ENCODE measurements at regions not wholly inside any gene's neighbourhood (a gene's known extent, or its start where the extent isn't known, plus 50 kb on each side); places are given as distances from the start of the nearest gene placed in this dataset.
"Not testable (repeated sequence)": the region's sequence is repeated elsewhere in the genome, so short reads cannot be mapped to it uniquely, and the experiment has no call there.

DNA sequence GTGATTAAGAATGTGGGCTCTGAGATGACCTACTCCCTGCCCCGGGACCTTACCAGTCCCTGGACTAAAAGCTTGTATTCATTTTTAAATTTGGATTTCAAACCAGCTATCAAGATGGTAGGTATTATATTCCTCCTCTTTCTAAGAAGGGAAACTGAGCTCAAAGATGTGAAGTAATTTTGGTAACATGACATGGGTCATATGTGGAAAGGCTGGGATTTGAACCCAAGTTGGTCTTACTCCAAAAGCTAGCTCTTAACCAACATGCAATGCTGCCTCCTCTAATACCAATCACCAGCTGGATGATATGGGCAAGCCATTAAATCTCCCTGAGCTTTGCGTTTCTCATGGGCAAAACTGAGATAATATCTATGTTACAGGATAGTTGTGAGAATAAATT is 166.4 kb upstream of the SLC38A2 start:
- DNase-seq, result no peak

DNA sequence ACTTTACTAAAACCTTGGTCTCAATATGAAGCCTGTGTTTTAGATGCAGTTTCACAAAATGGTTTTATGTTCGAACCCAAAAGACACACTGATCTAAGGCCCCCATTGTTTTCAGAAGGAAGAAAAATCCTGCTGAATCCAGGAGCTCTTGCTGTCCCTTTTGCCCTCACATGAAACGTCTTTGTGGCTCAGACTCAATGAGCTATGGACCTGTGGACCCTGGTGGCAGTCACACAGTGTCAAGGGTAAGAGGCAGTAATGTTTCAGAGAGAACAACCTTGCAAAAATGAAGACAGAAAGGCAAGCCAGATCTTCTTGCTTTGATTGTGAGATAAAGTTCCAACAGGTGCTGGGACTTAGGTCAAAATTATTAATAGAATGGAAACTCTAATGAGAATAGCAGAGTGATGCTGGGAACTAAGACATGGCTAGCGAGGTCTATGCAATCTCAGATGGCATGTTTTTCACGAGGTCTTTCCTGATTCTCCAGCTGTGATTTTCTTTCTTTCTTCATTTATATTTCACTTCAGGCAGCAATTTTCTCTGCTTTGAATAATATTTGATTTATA is 164.9 kb upstream of the SLC38A2 start:
- no peak for DNase-seq

DNA sequence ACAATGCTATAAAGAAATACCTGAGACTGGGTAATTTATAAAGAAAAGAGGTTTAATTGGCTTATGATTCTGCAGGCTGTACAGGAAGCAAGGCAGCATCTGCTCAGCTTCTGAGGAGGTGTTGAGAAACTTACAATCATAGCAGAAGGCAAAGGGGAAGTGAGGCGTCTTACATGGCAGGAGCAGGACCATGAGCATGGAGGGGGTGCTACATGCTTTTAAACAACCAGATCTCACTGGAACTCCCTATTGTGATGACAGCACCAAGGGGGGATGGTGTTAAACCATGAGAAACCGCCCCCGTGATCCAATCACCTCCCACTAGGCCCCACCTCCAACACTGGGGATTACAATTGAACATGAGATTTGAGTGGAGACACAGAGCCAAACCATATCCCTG is 163.7 kb upstream of the SLC38A2 start:
- not testable (repeated sequence) for DNase-seq

DNA sequence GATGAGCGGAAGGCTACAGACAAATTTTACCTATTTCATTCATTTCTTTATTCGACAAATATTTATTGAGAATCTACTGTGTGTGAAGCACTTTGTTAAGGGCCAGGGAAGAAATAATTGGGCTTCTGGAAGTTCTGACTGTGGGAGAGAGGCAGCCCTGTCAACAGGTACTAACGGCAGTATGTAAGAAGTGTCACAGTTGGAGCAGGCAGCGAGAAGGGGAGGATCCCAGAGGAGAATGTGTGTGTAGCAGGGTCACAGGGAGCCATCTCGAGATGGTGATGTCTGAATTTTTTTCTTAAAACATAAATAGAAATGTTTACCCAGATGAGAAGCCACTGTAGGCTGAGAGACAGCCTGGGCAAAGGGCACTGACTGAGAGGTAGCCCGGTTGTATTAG is 163.3 kb upstream of the SLC38A2 start:
- DNase-seq, result no peak

DNA sequence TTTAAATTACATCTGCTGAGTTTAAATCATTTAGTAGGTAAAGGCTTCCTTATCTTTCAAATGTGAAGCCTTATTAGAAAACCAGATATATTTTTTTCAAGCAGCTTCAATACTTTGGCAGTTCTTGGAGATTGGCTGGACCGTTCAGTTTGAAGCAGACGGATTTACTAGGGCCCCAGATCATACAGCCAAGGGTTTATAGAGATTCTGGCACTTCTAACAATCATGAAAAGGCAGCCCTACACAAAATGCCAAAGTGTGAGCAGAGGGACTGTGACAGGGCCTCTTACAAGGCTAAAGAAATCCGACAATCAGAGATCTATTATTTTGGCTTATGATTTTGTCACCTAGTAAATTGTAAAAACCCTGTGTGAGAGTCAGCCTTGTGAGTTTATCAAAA is 162.8 kb upstream of the SLC38A2 start:
- no peak for DNase-seq

DNA sequence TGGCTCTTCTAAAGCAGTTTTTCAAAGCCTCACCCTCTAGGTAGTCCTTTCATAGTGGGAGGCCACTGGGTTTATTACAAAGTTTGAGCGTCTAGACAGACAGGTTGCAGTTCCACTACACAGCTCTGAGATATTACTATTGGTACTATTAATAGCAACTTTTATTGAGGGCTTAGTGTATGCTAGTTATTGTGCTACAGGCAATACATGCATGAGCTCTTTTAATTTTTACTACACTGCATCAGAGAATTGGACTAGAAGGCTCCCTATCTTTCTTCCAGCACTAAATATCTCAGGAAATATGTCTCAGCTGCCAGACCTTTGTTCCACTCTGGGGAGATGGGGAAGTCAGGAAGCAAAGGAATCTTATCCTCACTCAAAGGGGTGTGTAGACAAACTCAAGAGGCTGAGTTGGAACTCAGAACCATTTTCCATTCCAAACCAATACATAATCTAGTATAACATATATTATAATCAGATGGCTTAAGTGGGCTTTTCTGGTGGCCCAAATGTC is 161.8 kb upstream of the SLC38A2 start:
- no peak for DNase-seq

DNA sequence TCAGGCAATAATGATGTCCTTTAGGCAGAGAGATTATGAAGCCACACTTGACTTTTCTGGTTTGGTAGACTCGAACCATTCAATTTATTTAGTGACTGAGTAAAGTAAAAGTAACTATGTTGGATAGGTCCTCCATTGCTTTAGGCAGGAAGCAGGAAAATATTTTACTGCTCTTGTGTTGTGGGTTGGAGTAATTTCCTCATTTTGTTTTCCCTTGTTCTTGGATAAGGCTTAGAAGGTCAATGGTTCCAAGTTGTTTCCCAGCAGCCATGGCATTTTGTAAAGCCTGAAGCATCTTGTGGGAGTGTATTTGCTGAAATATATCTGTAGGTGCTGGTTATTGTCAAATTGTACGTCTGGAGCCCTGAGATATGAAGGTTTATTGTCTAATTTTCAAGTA is 161.2 kb upstream of the SLC38A2 start:
- DNase-seq, result no peak

DNA sequence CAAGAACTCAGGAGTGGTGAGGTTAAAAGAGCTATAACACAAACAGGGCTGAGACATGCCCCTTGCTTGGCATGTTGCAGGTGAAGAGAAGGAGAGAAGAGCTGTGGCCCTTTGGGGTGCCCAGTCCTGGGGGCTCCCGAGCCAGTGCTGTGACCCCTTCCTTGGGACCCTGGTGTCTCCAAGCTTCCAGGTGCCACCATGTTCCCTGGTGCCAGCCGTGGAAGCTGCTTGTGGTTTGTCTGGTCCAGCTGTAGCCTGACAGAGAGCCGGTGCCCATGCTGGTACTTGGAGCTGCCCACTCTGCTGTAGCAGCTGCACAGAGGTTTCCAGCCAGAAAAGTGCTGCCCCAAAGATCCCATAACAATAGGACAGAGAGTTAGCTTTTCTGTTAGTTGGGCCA is 159.2 kb upstream of the SLC38A2 start:
- no peak for DNase-seq

DNA sequence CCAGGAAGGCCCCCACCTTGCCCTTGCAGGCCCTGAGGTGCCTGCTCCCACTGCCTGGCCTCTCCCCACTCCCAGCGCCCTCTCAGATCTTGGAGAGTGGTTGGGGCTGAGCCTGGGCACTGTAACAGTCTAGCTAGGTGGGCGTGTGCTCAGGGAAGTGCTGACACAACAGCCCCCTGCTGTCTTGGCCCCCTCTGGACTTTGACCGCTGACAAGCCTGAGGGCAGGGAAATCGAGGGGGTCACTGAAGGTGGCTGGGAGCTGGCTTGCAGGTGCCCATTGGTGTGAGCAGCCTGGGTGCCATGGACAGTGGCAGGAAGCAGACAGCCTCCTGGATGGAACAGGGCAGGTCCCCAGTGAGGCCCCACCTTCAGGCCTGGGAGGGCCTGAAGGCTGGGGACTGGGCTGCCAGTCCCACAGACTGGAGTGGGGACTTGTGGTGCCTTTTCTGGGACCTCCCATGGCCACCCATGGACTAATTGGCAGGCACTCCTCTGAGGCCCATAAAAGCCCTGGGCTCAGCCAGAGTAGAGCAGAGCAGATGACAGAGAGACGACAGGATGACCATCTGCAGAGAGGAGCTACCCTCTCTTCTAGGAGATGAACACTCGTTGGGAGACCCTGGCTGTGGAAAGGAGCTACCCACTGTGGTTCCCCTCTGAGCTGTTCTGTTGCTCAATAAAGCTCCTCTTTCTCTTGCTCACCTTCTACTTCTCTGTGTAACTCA is 158.6 kb upstream of the SLC38A2 start:
- no peak for DNase-seq

DNA sequence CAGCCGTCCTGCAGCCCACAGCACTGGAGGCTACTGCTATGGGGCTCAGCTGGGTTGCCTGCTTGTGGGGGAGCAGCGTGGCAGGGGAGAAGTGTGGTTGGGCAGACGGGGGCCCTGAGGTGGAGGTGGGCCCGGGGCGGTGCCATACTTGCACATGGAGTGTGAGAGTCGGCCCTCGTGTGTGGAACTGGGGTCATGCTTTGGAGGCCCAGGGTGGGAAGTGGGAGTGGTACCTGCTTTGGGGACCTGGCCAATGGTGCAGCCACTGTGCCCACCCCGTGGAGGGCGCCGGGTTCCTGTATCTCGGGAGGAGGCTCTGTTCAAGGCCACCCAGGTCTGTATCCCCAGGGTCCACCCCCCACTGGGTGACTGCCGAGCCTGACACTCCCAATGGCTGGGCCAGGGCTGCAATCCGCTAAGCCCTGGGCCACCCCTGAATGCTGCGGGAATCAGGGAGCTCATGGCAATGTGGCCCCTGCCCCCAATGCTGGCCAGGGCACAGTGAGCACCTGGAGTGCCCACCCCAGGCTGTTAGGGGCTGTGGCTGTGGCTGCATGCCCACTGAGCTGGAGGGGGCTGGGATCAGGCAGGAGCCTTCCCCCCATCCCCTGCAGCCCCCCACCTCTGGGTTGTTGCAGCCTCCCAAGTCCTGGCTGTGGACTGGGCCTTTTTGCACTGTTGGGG is 157.9 kb upstream of the SLC38A2 start:
- no peak for DNase-seq

DNA sequence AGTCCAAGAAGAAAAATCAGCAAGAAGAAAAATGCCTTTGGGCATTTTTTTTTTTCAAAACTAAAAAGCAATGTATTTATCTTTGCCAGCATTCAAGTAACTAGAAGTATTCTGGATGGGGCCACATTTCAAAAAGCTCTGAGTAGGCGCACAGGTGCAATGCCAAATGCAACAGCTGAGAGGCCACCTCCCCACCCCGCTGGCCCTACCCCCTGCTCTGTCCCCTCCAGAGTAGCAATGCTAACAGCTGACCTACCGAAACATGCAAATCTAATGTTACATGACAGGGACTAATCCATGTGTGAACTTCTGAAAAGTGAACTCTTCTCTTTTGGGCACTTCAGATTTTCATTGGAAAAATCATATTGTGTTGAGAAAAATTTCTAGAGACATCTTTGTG is 153.7 kb upstream of the SLC38A2 start:
- no peak for DNase-seq

DNA sequence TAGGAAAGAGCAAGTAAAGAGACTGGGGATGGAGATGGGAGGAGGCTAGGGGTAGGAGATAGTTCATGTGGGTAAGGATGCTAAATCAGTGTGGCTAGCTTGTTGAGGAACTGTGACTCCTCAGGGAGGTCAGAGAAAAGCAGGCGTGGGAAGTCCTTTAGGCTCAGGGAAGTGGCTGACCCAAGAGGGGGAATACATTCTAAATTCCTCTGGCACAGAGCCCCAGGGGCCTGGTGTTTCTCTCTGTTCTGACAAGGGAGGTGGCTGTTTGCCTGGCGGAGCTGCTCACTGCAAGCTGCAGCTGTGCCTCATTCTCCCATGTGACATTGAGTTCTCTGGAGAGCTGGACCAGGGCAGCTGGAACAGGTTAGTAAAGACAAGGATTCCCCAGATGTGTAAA is 152.2 kb upstream of the SLC38A2 start:
- no peak for DNase-seq

DNA sequence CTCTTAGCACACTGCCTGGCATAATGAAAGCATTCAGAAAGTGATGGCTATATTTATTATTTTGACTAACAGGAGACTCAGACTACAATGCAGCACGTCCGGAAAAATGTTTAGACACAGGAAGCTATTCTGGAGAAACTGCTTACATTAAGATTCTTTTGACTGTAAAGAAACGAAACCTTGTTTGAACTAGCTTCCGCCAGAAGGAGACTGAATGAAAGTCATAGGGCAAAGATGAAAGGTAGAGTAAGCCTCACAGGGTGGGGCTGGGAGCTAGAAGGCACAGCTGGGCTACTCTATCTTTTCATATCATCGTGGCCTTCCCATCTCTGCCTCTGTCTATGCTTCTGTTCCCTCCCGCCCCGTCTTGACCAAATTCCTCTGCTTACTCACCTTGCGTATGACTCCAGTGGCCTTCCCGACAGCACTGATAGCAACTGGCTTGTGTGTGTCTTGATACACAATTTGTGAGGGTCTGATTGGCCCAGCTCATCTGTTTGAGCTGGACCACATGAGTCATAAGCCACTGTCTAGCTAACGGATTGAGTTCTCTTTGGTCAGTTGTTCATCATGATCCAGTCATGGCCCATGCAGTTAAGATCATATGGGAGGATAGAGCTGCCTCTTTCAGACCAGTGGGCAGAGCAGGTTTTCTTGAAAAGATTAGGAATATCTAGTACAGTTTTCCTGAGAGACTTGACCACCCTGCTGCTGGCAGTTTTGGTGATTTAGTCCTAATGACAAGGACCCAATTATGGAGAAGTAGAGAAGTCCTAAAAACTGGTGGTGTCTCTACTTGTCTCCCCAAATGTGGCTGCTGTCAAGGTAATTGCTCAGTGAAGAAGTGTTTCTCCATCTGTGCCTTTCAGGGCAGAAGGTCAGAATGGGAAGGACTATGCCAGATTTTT is 151.5 kb upstream of the SLC38A2 start:
- peak; percentile 31 for DNase-seq

DNA sequence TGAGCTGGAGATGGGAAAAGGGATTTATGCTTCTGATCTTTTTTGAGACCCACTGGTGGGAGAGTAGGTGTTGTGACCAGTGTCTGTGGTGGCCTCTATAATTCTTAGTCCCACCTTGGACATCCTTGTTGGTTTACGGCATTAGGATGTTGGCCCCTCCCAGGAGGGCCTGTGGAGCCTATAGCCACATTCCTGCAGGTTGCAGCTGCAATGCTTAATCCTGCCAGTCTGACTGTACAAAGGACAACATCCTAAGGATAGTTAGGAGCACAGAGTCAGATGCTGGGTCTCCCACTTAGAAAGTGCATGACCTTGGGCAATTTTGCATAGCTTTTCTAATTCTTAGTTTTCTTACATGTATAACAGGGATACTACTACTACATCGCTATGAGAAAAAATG is 150.9 kb upstream of the SLC38A2 start:
- no peak for DNase-seq

DNA sequence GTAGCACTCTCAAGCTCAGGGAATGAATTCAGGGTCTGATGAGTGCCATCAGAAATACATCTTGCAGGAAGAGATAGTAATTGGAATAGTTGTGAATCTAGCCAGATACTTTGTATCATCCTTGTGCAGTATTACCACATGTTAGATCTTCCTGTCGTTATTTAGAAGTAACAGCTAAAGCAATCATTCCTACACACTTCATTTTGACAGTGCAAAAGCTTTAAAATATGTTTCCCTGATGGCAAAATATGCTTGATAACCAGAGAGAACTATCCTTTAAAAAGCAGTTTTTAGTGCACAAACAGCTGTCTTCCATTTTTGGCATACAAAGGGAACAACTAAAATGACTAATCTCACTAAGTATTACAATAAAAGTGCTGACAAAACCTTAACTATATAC is 149.5 kb upstream of the SLC38A2 start:
- no peak for DNase-seq

DNA sequence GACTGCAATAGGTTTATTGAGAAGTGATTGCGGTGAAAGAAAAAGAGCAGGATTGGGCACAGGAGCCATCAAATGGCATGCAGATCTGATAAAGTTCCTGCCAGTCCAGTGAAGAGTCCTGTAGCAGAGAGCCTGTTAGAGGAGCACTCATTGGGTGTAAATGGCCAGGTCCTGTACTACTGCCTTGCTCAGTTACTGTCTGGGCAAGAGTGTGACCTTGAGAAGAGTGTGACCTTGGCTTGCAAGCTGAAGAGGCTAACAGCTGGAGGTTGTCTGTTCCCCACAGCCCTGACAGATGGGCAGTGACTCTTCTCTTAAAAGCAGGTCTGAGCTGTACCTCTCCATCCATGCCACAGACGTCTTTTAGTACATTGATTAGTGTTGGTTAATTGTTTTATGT is 148.6 kb upstream of the SLC38A2 start:
- DNase-seq, result no peak

DNA sequence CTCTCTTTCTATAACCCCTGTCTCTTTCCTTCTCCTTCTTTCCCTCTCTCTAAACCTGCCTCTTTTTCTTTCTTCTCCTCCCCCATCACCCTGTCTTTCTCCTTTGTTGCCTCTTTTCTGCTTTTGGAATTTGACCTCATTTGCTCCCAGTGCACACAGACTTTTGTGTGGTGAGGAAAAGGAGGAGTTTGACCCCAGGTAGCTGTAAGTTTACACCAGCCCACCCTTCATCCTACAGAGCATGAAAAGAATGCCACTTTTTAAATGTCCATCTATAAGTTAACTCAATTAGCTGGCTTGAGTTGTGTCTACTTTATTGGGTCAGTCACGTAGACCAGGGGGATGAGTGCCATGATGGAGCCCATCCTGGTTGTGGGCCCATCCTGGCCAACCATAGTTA is 146.8 kb upstream of the SLC38A2 start:
- no peak for DNase-seq

DNA sequence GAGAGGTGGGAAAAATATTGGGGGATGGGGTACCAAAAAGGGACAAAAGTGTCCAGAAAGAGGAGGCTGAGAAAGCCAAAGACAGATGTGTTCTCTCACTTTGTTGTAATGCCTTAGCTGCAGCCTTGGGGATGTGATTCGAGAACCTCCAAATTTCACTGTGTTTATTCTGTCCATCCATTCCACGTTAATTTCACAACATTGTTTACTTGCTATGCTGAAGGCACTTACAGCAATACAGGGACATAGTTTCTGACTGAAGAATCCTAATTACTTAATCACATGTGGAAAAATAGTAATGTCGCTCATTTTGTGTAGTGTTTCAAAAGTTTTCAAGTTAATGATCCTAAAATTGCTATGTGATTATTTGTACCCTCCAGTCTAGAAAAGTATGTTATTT is 146.2 kb upstream of the SLC38A2 start:
- DNase-seq, result no peak

DNA sequence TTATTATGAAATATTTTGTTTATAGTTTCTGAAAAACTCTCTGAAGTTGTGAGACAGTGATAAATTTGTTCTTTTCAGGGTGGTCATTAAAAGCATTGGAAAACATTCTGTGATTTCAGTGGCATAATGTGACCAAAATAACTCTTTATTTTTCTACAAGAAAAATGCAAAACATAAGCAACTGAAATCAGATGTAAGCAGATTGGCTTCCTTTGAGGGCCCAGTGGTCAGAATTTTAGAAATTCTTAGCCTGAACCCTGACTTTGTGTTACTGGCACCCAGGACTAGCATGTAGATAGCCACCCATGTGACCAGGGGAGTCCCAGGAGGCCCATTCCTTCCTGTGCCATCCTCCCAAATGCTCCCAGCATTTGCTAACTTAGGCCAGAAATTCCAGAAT is 145.6 kb upstream of the SLC38A2 start:
- no peak for DNase-seq

DNA sequence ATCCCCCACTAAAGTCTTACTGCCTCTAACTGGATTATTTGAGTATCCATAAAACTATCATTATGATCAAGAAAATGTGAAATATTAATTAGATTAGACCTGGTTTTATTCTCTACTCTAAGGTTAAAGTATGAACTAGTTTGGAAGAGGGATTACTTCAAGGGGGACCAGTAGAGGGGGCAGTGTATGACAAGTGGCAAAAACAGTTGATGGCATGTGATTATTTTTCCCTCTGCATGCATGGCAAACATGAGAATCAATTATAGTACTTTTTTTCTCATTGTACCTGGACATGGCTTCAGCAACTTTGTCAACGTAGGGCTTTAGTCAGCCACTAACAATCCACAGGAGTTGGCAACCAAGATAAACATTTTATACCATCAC is 145.0 kb upstream of the SLC38A2 start:
- DNase-seq, result no peak

DNA sequence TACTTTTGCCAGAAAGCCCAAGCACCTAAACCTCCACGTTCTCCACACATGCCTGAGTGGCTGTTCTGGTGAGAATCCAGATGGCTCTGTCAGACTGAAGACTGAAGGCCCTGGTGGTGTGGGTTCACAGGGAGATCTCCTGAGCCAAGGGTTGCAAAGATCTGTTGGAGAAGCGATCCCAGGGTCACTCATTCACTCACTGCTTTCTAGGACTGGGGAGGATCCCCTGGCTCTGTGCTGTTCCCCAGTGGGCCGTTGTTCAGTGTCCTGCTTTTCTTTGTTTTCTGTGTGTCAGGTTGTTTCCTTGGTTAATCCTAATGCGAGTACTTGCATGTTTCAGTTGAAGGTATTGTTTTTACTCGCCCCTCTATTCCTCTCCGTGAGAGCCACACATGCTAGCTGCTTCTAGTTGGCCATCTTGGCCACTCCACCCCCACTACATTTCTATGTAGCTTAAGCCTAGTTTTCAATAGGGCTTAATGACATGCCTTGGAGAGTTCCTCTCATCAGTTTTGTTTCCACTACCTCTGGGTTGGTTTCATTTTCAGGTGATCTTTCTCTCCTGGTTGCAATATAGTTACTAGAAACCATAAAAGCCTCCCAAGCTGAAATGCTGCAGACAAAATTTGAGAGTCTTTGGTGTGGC is 144.5 kb upstream of the SLC38A2 start:
- peak; percentile 17 for DNase-seq

DNA sequence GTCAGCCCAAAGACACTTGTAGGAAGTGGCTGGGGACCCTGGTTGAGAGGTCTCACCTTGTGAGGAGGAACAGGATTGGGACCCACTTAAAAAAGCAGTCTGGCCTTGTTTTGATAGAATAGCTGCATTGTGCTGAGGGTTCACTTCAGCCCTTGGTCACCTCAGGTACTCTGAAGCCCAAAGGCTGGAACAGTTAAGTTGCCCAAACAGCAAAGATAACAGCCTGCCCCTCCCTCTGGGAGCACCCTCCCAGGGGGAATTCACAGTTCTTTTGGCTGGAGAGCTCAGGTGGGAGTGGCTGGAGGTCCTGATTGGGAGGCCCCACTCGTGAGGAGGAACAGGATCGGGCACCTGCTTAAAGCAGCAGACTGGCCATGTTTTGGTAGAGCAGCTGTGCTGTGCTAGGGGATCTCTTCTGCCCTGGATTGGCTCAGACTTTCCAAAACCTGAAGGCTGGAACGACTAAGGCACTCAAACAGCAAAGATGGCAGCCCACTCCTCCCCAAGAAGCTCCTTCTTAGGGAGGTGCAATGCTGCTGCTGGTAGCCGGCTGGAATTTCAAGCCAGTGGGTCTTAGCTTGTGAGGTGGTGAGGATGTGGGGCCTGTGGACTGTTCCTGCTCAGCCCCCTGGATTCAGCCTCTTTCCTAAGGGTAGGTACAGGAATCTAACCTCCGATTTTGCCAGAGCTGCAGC is 143.8 kb upstream of the SLC38A2 start:
- no peak for DNase-seq

Data from activated naive CD4-positive, alpha-beta T cell treated with Interleukin-2 at 50 U/mL for 16 hours (primary cell).